GM18909 (cell line): ENCODE measurements at regions not wholly inside any gene's neighbourhood (a gene's known extent, or its start where the extent isn't known, plus 50 kb on each side); places are given as distances from the start of the nearest gene placed in this dataset.

Experiments used
- ATAC-seq: cut with Tn5 transposase; IDR thresholded peaks from one replicate; pipeline ENCODE4 v1.9.1; 2021; ENCODE audit warnings: mild to moderate bottlenecking; ENCODE audit not compliant: unreplicated experiment, poor library complexity

GRCh38 chr2:145090841-145091761, 571.2 kb upstream of the ZEB2 start:
- ATAC-seq: no peak

- no peak for ATAC-seq
These were observed 568.8 kb upstream of the ZEB2 start for GRCh38 chr2:145088756-145089155.

GRCh38 chr2:145086910-145087309, 567.0 kb upstream of the ZEB2 start:
- ATAC-seq: no peak

- no peak for ATAC-seq
These were observed 565.7 kb upstream of the ZEB2 start for GRCh38 chr2:145085612-145086011.

- ATAC-seq: no peak
These were observed 560.5 kb upstream of the ZEB2 start for GRCh38 chr2:145080426-145080825.

- ATAC-seq: no peak
These were observed 559.7 kb upstream of the ZEB2 start for GRCh38 chr2:145079641-145080040.

- ATAC-seq: no peak
These were observed 559.0 kb upstream of the ZEB2 start for GRCh38 chr2:145078923-145079322.

- no peak for ATAC-seq
These were observed 556.2 kb upstream of the ZEB2 start for GRCh38 chr2:145076085-145076484.

GRCh38 chr2:145075454-145076062, 555.6 kb upstream of the ZEB2 start:
- no peak for ATAC-seq

GRCh38 chr2:145070703-145071102, 550.8 kb upstream of the ZEB2 start:
- no peak for ATAC-seq

GRCh38 chr2:145068509-145068908, 548.6 kb upstream of the ZEB2 start:
- ATAC-seq: no peak

- ATAC-seq: no peak
These were observed 547.7 kb upstream of the ZEB2 start for GRCh38 chr2:145067549-145068030.

- ATAC-seq: no peak
These were observed 547.1 kb upstream of the ZEB2 start for GRCh38 chr2:145066856-145067548.

GRCh38 chr2:145066151-145066661, 546.3 kb upstream of the ZEB2 start:
- ATAC-seq: no peak

- ATAC-seq: no peak
These were observed 545.4 kb upstream of the ZEB2 start for GRCh38 chr2:145065342-145065741.

- ATAC-seq: no peak
These were observed 544.6 kb upstream of the ZEB2 start for GRCh38 chr2:145064511-145064910.

- no peak for ATAC-seq
These were observed 541.0 kb upstream of the ZEB2 start for GRCh38 chr2:145060876-145061275.

- no peak for ATAC-seq
These were observed 540.0 kb upstream of the ZEB2 start for GRCh38 chr2:145059914-145060313.

GRCh38 chr2:145059343-145059742, 539.4 kb upstream of the ZEB2 start:
- no peak for ATAC-seq

GRCh38 chr2:145058457-145058856, 538.5 kb upstream of the ZEB2 start:
- ATAC-seq: no peak

- no peak for ATAC-seq
These were observed 535.7 kb upstream of the ZEB2 start for GRCh38 chr2:145055651-145056050.
